DOHH2 (cell line): ENCODE measurements at regions not wholly inside any gene's neighbourhood (a gene's known extent, or its start where the extent isn't known, plus 50 kb on each side); places are given as distances from the start of the nearest gene placed in this dataset.
"Not testable (repeated sequence)": the region's sequence is repeated elsewhere in the genome, so short reads cannot be mapped to it uniquely, and the experiment has no call there.

Source experiments
- H3F3A ChIP-seq: fragments of 200-600 bp; sonication (generic), shearing (Covaris generic); 2 replicates; pipeline ENCODE4 v1.6.0; 2016; ENCODE audit warnings: antibody characterized with exemption, mild to moderate bottlenecking; ENCODE audit not compliant: control insufficient read depth, insufficient read depth
- H3K27ac ChIP-seq: fragments of 200-600 bp; sonication (generic); 2 replicates; pipeline ENCODE4 v1.5.1; 2014; ENCODE audit warnings: low read depth, mild to moderate bottlenecking, low read length, moderate library complexity
- H3K27me3 ChIP-seq: fragments of 200-600 bp; sonication (generic); 2 replicates; pipeline ENCODE4 v1.6.1; 2014; ENCODE audit warnings: mild to moderate bottlenecking, low read length, mixed read lengths; ENCODE audit not compliant: control insufficient read depth
- H3K36me3 ChIP-seq: fragments of 200-600 bp; sonication (generic); 2 replicates; pipeline ENCODE4 v1.6.1; 2014; ENCODE audit warnings: mild to moderate bottlenecking, low read length, moderate library complexity, mixed read lengths; ENCODE audit not compliant: control insufficient read depth
- H3K4me1 ChIP-seq: fragments of 200-600 bp; sonication (generic); 2 replicates; pipeline ENCODE4 v1.6.1; 2014; ENCODE audit warnings: mild to moderate bottlenecking, low read length, mixed read lengths; ENCODE audit not compliant: control insufficient read depth
- H3K4me2 ChIP-seq: fragments of 200-600 bp; sonication (generic); 2 replicates; pipeline ENCODE4 v1.6.0; 2014; ENCODE audit warnings: mild to moderate bottlenecking, low read length, moderate library complexity
- H3K4me3 ChIP-seq: fragments of 200-600 bp; sonication (generic); 2 replicates; pipeline ENCODE4 v1.5.1; 2014; ENCODE audit warnings: mild to moderate bottlenecking, low read length, mixed read lengths
- H3K79me2 ChIP-seq: fragments of 200-600 bp; sonication (generic); 2 replicates; pipeline ENCODE4 v1.6.1; 2014; ENCODE audit warnings: mild to moderate bottlenecking, low read length, mixed read lengths; ENCODE audit not compliant: control insufficient read depth
- H3K9me2 ChIP-seq: fragments of 200-600 bp; sonication (generic); replicated peaks from 2 replicates; pipeline ENCODE4 v1.6.1; 2014; ENCODE audit warnings: mild to moderate bottlenecking, low read length, mixed read lengths; ENCODE audit not compliant: control insufficient read depth
- H3K9me3 ChIP-seq: fragments of 200-600 bp; sonication (generic); 2 replicates; pipeline ENCODE4 v1.6.1; 2014; ENCODE audit warnings: antibody characterized with exemption, low read length, mixed read lengths; ENCODE audit not compliant: control insufficient read depth, insufficient read depth
- H4K20me1 ChIP-seq: fragments of 200-600 bp; sonication (generic); 2 replicates; pipeline ENCODE4 v1.6.0; 2014; ENCODE audit warnings: low read depth, mild to moderate bottlenecking, antibody characterized with exemption, low read length, moderate library complexity; ENCODE audit not compliant: control insufficient read depth, insufficient read depth
- CTCF ChIP-seq: fragments of 200-600 bp; sonication (generic); IDR thresholded peaks from one replicate; pipeline ENCODE4 v1.5.1; 2014; ENCODE audit warnings: antibody characterized with exemption, mild to moderate bottlenecking, low read depth, low read length; ENCODE audit not compliant: poor library complexity, severe bottlenecking
- EZH2phosphoT487 ChIP-seq: fragments of 200-600 bp; sonication (generic); IDR thresholded peaks from 2 replicates; pipeline ENCODE4 v1.6.1; 2017; ENCODE audit warnings: borderline replicate concordance, mild to moderate bottlenecking, antibody characterized with exemption, low read length, moderate library complexity, mixed read lengths

GRCh38 chr4:164136180-164136616 lies 617.7 kb upstream of the SMIM31 start:
- Histone ChIP-seq H3F3A (no peaks in the 10 kb centered on the region), H3K79me2 (no peaks in the 10 kb centered on the region), H3K36me3 (no peaks in the 10 kb centered on the region), H3K27ac (no peak overlapping the region), H3K4me3 (no peak overlapping the region), H4K20me1 (no peaks in the 10 kb centered on the region), H3K27me3 (no peaks in the 10 kb centered on the region), H3K4me2 (no peak overlapping the region), H3K9me3 (no peaks in the 10 kb centered on the region), H3K9me2 (no peaks in the 10 kb centered on the region), H3K4me1 (no peaks in the 10 kb centered on the region)
- no peak for TF ChIP-seq EZH2phosphoT487
- no peak for TF ChIP-seq CTCF

GRCh38 chr4:164138521-164138920 lies 615.4 kb upstream of the SMIM31 start:
- Histone ChIP-seq H3K27me3 (no peaks in the 10 kb centered on the region), H3K9me3 (no peaks in the 10 kb centered on the region), H3K4me2 (no peak overlapping the region), H3K79me2 (no peaks in the 10 kb centered on the region), H3K27ac (no peak overlapping the region), H3K4me3 (no peak overlapping the region), H3K36me3 (no peaks in the 10 kb centered on the region), H3K9me2 (no peaks in the 10 kb centered on the region), H4K20me1 (no peaks in the 10 kb centered on the region), H3K4me1 (no peaks in the 10 kb centered on the region), H3F3A (no peaks in the 10 kb centered on the region)
- no peak for TF ChIP-seq EZH2phosphoT487
- no peak for TF ChIP-seq CTCF

GRCh38 chr4:164139291-164139690 lies 614.6 kb upstream of the SMIM31 start:
- H3K9me2 ChIP-seq, result no peaks in the 10 kb centered on the region
- H3K4me3 ChIP-seq, result no peak overlapping the region
- H3K79me2 ChIP-seq, result no peaks in the 10 kb centered on the region
- no peaks in the 10 kb centered on the region for H3K27me3 ChIP-seq
- H3F3A ChIP-seq, result no peaks in the 10 kb centered on the region
- H3K27ac ChIP-seq, result no peak overlapping the region
- no peaks in the 10 kb centered on the region for H4K20me1 ChIP-seq
- H3K9me3 ChIP-seq, result no peaks in the 10 kb centered on the region
- TF ChIP-seq EZH2phosphoT487 (no peak), CTCF (no peak)
- no peaks in the 10 kb centered on the region for H3K36me3 ChIP-seq
- H3K4me1 ChIP-seq, result no peaks in the 10 kb centered on the region
- no peak overlapping the region for H3K4me2 ChIP-seq

GRCh38 chr4:164141755-164142375 lies 612.1 kb upstream of the SMIM31 start:
- not testable (repeated sequence) for H3K27me3 ChIP-seq, H3K27ac ChIP-seq, H3K79me2 ChIP-seq, H3K4me1 ChIP-seq, H3K36me3 ChIP-seq, H3K4me3 ChIP-seq, H4K20me1 ChIP-seq, H3F3A ChIP-seq, H3K4me2 ChIP-seq, H3K9me2 ChIP-seq, H3K9me3 ChIP-seq
